GM21528 (cell line): ENCODE measurements at regions not wholly inside any gene's neighbourhood (a gene's known extent, or its start where the extent isn't known, plus 50 kb on each side); places are given as distances from the start of the nearest gene placed in this dataset.
A peak's percentile ranks its signal among the peaks of the same experiment; 100 is the strongest.
"Not testable (repeated sequence)": the region's sequence is repeated elsewhere in the genome, so short reads cannot be mapped to it uniquely, and the experiment has no call there.

Experiments used
- ATAC-seq: cut with Tn5 transposase; IDR thresholded peaks from one replicate; pipeline ENCODE4 v1.9.1; 2021; ENCODE audit warnings: mild to moderate bottlenecking, moderate library complexity; ENCODE audit not compliant: unreplicated experiment, low FRiP score

GRCh38 chr1:166488327-166488726 lies 321.5 kb upstream of the FAM78B start:
- no peak for ATAC-seq

DNA sequence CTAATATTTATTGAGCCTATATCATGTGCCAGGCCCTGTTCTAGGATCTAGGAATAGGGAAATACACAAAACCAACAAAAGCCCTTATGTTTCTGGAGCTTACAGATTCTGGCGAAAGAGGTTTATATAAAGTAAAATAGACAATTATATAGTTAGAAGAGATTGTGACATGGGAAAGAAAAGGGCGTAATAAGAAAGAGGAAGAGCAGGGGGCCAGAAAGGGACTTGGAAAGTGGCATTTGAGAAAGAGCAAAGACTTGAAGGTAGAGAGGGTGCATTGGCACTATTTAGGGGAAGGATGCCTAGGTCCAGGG lies 322.5 kb upstream of the FAM78B start:
- ATAC-seq, result no peak

GRCh38 chr1:166489670-166490436 lies 323.1 kb upstream of the FAM78B start:
- ATAC-seq, result peak; percentile 89

DNA sequence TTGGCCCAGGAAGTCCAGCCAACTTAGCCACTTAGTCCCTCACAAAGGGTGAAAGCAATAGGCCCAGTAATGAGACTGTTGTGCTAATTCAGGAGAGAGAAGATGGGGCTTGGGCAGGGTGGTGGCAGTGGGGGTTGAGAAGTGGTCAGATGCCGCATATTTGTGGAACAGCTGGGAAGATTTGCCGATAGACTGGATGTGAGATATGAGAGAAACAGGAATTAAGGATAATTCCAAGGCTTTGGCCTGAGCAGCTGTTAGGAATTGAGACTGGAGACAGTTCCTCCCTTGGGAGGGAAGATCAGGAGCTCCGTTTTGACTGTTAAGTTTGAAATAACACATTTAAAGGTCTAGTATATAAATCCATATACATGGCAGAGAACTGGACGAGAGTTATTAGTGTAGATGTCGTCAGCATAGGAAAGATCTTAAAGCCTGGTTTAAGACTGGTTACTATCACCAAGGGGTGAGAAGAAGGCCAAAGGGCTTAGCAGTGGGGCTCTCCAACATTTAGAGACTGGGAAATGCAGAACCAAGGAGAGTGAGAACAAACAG lies 323.7 kb upstream of the FAM78B start:
- ATAC-seq, result no peak

- not testable (repeated sequence) for ATAC-seq
Observed at GRCh38 chr1:166493765-166494164, 327.0 kb upstream of the FAM78B start.

- ATAC-seq, result no peak
Observed at GRCh38 chr1:166507347-166507746, 331.9 kb upstream of the POGK start.

GRCh38 chr1:166511761-166512160 lies 327.5 kb upstream of the POGK start:
- no peak for ATAC-seq

- no peak for ATAC-seq
Observed at GRCh38 chr1:166514067-166514466, 325.2 kb upstream of the POGK start.

DNA sequence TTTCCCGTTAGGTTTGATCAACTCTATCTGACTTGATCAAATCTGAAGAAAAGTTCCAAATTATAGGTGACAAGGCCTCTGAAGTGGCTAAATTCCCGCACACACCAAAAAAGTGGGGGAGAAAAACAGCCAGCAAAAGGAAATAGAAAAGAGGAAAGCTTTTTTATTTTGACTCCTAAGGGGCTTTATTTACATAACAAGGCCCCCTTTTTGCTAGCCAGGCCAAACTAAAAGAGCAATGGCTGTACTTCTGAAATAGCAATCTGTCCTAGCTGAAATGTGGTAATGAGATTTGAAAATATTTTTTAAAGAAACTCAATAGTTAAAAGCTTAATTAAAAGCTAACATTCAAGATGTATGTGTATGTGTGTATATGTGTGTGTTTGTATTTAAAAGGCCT lies 311.5 kb upstream of the POGK start:
- ATAC-seq, result no peak

- ATAC-seq, result no peak
Observed at GRCh38 chr1:166538646-166539045, 300.6 kb upstream of the POGK start.

GRCh38 chr1:166544036-166544435 lies 295.2 kb upstream of the POGK start:
- ATAC-seq, result no peak

DNA sequence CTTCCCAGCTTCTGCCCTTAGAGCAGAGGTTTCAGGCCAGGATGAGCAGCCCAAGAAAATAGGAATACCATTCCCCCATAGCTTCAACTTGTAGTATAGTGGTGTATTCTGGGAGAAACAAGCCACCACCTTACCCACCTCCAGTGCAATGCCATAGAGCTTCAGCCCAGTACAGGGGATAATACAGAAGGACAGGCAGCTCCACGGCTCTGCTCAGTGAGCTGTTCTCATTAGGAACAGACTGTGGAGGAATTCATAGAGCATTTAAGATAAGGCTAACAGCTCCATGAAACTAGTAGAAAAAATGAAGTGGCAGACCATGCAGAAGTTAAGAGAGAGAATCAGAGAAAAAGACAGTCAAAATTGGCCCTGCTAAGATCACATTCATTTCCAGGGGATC lies 294.7 kb upstream of the POGK start:
- ATAC-seq, result no peak

- ATAC-seq, result no peak
Observed at GRCh38 chr1:166552706-166553105, 286.6 kb upstream of the POGK start.

DNA sequence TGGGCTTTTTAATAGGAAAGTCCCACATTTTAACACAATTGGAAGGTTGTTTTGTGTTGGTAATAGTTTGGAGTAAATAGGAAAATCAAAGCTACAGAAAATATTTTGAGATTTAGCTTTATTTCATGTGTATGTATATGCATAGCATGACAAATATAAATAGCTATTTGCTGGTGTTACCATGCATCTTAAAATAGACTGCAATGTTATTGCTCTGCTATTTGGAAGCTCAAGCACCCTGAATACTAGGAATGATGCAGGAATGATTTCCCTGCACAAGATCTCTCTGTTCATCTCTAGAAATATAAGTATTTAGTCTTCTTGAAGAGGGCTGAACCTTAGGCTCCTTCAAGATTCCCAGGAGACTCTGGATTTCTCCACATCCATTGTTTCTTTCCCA lies 268.3 kb upstream of the POGK start:
- ATAC-seq, result no peak

DNA sequence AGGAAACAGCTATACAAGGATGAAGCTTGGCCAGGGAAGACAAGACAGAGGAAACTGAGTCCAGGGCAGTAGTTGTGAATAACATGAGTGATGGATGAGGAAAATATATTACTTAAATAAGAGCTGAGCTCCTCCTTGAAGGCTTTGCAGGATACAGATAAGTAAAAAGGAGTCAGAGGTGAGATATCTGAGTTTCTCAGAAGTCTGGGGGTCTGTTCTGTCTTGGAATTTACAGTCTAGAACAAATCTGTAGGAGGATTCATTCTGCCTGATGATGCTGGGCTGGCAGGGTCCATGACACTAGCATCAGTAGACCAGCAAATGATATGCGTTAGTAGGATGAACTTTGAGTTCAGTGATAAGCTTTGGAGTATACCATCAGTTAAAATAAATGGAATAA lies 266.1 kb upstream of the POGK start:
- no peak for ATAC-seq

GRCh38 chr1:166579557-166580501 lies 259.4 kb upstream of the POGK start:
- ATAC-seq, result no peak

DNA sequence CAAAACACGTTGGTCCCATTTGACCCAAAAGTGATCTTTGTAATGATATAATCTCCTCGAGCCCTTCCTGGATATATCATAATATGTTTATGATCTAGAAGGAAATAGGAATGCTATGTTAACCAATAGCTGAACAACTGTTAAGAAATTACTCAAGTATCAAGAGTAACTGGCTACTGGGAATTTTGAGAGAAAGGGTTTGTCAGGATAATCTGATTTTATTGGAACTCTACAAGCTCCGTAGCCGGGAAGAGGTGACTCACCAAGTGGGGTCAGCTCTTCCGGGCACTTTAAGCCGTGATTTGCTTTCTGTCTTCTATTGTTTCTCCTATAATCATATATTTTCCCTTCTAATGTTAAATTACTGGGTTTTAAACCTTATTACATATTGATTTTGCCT lies 250.5 kb upstream of the POGK start:
- ATAC-seq, result no peak

- ATAC-seq, result no peak
Observed at GRCh38 chr1:166590161-166590560, 249.1 kb upstream of the POGK start.

DNA sequence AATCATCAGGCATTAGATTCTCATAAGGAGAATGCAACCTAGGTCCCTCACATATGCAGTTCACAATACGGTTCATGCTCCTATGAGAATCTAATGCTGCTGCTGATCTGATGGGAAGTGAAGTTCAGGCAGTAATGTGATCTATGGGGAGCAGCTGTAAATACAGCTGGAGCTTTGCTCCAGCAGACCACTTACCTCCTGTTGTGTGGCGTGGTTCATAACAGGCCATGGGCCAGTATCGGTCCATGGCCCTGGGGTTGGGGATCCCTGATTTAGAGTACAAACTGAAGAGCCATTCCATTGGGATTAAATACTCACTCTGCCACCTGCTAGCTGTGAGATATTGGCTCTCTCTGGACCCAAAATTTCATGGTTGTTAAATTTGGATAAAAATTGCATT lies 244.6 kb upstream of the POGK start:
- ATAC-seq, result no peak

GRCh38 chr1:166597516-166597915 lies 241.8 kb upstream of the POGK start:
- ATAC-seq, result no peak

- ATAC-seq, result no peak
Observed at GRCh38 chr1:166600574-166600973, 238.7 kb upstream of the POGK start.
